ENCODE measurements at regions not wholly inside any gene's neighbourhood (a gene's known extent, or its start where the extent isn't known, plus 50 kb on each side); places are given as distances from the start of the nearest gene placed in this dataset.

GRCh38 chr10:4046030-4046429 is 261.0 kb upstream of the KLF6 start:
- Mint-ChIP-seq H3K9me3 (ENCODE audit: unreplicated experiment) (peaks cover 17% of the 10 kb centered on the region), H3K27ac (ENCODE audit: low read depth, unreplicated experiment) (no peak overlapping the region), H3K4me3 (ENCODE audit: unreplicated experiment) (no peak overlapping the region), H3K27me3 (ENCODE audit: insufficient read depth, unreplicated experiment) (no peaks in the 10 kb centered on the region), H3K36me3 (ENCODE audit: insufficient read depth, unreplicated experiment) (no peaks in the 10 kb centered on the region), H3K4me1 (ENCODE audit: insufficient read depth, unreplicated experiment) (no peaks in the 10 kb centered on the region)
- no peak for DNase-seq (ENCODE audit: unreplicated experiment)
- BruUV-seq (replicated peaks): no TSS peak
- intact Hi-C loops (cut with micrococcal nuclease): no loop called here
- POLR2A ChIA-PET: no interaction called here
- no peak for TF ChIP-seq CTCF (IDR thresholded peaks at IDR 0.05; ENCODE audit: unreplicated experiment)
- CTCF ChIA-PET: no interaction called here

GRCh38 chr10:4043897-4044665 is 259.1 kb upstream of the KLF6 start:
- BruUV-seq (replicated peaks): no TSS peak
- CTCF ChIA-PET: interaction anchor here (0.7 kb wide), 1 partner anchor 766 kb away, joined by 3 read pairs; no protein-coding TSS in a partner anchor

GRCh38 chr10:4041635-4042034 is 256.6 kb upstream of the KLF6 start:
- Mint-ChIP-seq H3K27ac (ENCODE audit: low read depth, unreplicated experiment) (no peak overlapping the region), H3K4me1 (ENCODE audit: insufficient read depth, unreplicated experiment) (no peaks in the 10 kb centered on the region), H3K9me3 (ENCODE audit: unreplicated experiment) (peaks cover 17% of the 10 kb centered on the region), H3K27me3 (ENCODE audit: insufficient read depth, unreplicated experiment) (no peaks in the 10 kb centered on the region), H3K4me3 (ENCODE audit: unreplicated experiment) (no peak overlapping the region), H3K36me3 (ENCODE audit: insufficient read depth, unreplicated experiment) (no peaks in the 10 kb centered on the region)
- no TSS peak for BruUV-seq (replicated peaks)
- ChIA-PET POLR2A (interaction anchor here (1.2 kb wide), 1 partner anchor 10 kb away, joined by 3 read pairs; no protein-coding TSS in a partner anchor), CTCF (interaction anchor here (0.6 kb wide), 1 partner anchor 88 kb away, joined by 3 read pairs; no protein-coding TSS in a partner anchor)
- no peak for DNase-seq (ENCODE audit: unreplicated experiment)
- TF ChIP-seq CTCF (IDR thresholded peaks at IDR 0.05; ENCODE audit: unreplicated experiment): no peak
- intact Hi-C loops (cut with micrococcal nuclease): no loop called here

More at GRCh38 chr10:4043897-4044665, 259.1 kb upstream of the KLF6 start:
- no peaks in the 10 kb centered on the region for H3K27me3 Mint-ChIP-seq (ENCODE audit: insufficient read depth, unreplicated experiment)
- H3K36me3 Mint-ChIP-seq (ENCODE audit: insufficient read depth, unreplicated experiment): no peaks in the 10 kb centered on the region
- no peak overlapping the region for H3K27ac Mint-ChIP-seq (ENCODE audit: low read depth, unreplicated experiment)
- POLR2A ChIA-PET: interaction anchor here (0.7 to 1.1 kb wide), 2 partner anchors 9 to 64 kb away, joined by 3 read pairs; no protein-coding TSS in a partner anchor
- no peak overlapping the region for H3K4me3 Mint-ChIP-seq (ENCODE audit: unreplicated experiment)
- no peaks in the 10 kb centered on the region for H3K4me1 Mint-ChIP-seq (ENCODE audit: insufficient read depth, unreplicated experiment)
- intact Hi-C loops (cut with micrococcal nuclease): no loop called here
- no peak for DNase-seq (ENCODE audit: unreplicated experiment)
- H3K9me3 Mint-ChIP-seq (ENCODE audit: unreplicated experiment): peaks cover 17% of the 10 kb centered on the region
- no peak for TF ChIP-seq CTCF (IDR thresholded peaks at IDR 0.05; ENCODE audit: unreplicated experiment)

- intact Hi-C loops (cut with micrococcal nuclease): no loop called here
- no peak for DNase-seq (ENCODE audit: unreplicated experiment)
- no peak overlapping the region for H3K4me3 Mint-ChIP-seq (ENCODE audit: unreplicated experiment)
- H3K27ac Mint-ChIP-seq (ENCODE audit: low read depth, unreplicated experiment): no peak overlapping the region
- CTCF ChIA-PET: interaction anchor here (0.7 kb wide), 1 partner anchor 62 kb away, joined by 3 read pairs; no protein-coding TSS in a partner anchor
- BruUV-seq (replicated peaks): no TSS peak
- H3K27me3 Mint-ChIP-seq (ENCODE audit: insufficient read depth, unreplicated experiment): no peaks in the 10 kb centered on the region
- no peak for TF ChIP-seq CTCF (IDR thresholded peaks at IDR 0.05; ENCODE audit: unreplicated experiment)
- peaks cover 17% of the 10 kb centered on the region for H3K9me3 Mint-ChIP-seq (ENCODE audit: unreplicated experiment)
- no peaks in the 10 kb centered on the region for H3K36me3 Mint-ChIP-seq (ENCODE audit: insufficient read depth, unreplicated experiment)
- no peaks in the 10 kb centered on the region for H3K4me1 Mint-ChIP-seq (ENCODE audit: insufficient read depth, unreplicated experiment)
- POLR2A ChIA-PET: interaction anchor here (0.6 kb wide), 1 partner anchor 9 kb away, joined by 5 read pairs; no protein-coding TSS in a partner anchor
These were observed 253.0 kb upstream of the KLF6 start for GRCh38 chr10:4038000-4038399.
